ENCODE measurements at regions not wholly inside any gene's neighbourhood (a gene's known extent, or its start where the extent isn't known, plus 50 kb on each side); places are given as distances from the start of the nearest gene placed in this dataset.
"Not testable (repeated sequence)": the region's sequence is repeated elsewhere in the genome, so short reads cannot be mapped to it uniquely, and the experiment has no call there.

- DNase-seq: no peak
Observed at GRCh38 chrX:8018934-8019333, 91.7 kb upstream of the PNPLA4 start.

GRCh38 chrX:8010105-8010504 lies 82.9 kb upstream of the PNPLA4 start:
- DNase-seq: no peak

- DNase-seq: peak in 1 of 5 experiments; percentile 14
Observed at GRCh38 chrX:8005678-8006347, 78.6 kb upstream of the PNPLA4 start.

GRCh38 chrX:8003147-8003883 lies 76.1 kb upstream of the PNPLA4 start:
- no peak for DNase-seq

GRCh38 chrX:7996851-7997250 lies 69.6 kb upstream of the PNPLA4 start:
- no peak for DNase-seq

GRCh38 chrX:7996414-7996813 lies 69.2 kb upstream of the PNPLA4 start:
- DNase-seq: peak in 2 of 5 experiments; percentile 4 to 6

GRCh38 chrX:7993873-7994272 lies 66.7 kb upstream of the PNPLA4 start:
- no peak for DNase-seq

GRCh38 chrX:7988013-7988759 lies 61.0 kb upstream of the PNPLA4 start:
- DNase-seq: not testable (repeated sequence)

- no peak for DNase-seq
Observed at GRCh38 chrX:7987160-7988012, 60.2 kb upstream of the PNPLA4 start.

GRCh38 chrX:7986738-7987137 lies 59.5 kb upstream of the PNPLA4 start:
- DNase-seq: not testable (repeated sequence)

- no peak for DNase-seq
Observed at GRCh38 chrX:7985568-7985967, 58.4 kb upstream of the PNPLA4 start.

GRCh38 chrX:7983581-7983980 lies 56.4 kb upstream of the PNPLA4 start:
- DNase-seq: no peak

All from T-helper 2 cell (primary cell).